Cardiac fibroblast (primary cell): ENCODE measurements at regions not wholly inside any gene's neighbourhood (a gene's known extent, or its start where the extent isn't known, plus 50 kb on each side); places are given as distances from the start of the nearest gene placed in this dataset.
A peak's percentile ranks its signal among the peaks of the same experiment; 100 is the strongest.

ENCODE experiments used
- DNase-seq, 2 donors: peaks; one replicate each; pipeline versions ENCODE4 v3.0.0 to v3.0.0-alpha.2; 2010; ENCODE audit warnings: low read depth in 2 of 2
- H3K4me3 ChIP-seq, 2 donors: replicated peaks in 1 of 2; 1 replicate in 1 of 2; 2 replicates in 1 of 2; pipeline ENCODE4 v1.5.1; 2011; ENCODE audit warnings: low read depth in 2 of 2, low read length in 2 of 2, mild to moderate bottlenecking in 2 of 2, moderate library complexity in 1 of 2
- CTCF ChIP-seq: IDR thresholded peaks from one replicate; pipeline ENCODE4 v1.5.1; 2011; ENCODE audit warnings: low read depth, mild to moderate bottlenecking, low read length, inconsistent platforms

DNA sequence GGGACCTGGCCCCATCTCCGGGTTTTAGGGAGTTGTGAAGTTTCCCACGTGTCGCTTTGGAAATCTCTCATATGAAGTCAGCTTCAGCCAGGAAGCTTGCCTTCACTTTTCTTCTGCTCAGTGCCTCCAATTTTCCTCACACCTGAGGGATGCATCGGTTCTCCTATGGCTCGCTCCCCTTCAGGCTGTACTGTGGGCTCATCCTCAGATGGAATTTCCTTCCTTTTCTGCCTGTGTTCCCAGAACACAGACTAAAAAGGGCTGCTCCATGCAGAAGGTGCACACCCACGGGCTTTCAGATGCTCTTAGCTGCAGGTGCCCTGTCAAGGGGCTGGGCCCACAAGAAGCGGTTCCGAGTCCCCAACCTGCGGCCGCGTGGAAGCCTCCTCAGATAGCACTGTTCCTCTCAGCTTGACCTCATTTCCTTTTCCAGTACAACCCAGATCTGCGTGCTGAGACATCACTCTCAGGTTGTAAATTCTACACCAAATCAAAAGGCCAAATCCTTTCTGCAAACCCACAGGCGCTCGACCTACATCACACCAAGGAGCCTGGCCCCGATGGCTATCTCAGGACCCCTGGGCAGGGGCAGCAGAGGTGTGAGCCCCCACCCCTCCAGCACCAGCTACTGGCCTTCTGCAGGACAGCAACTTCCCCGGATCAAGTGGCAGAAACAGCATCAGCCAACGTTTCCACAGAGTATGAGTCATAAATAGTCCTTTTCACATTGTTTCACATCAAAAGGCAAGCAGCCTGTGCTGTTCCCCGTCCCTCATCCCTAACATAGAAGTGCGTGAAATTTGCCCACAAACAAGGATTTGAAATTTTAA, 275.9 kb downstream of the ZNF536 start:
- H3K4me3 ChIP-seq = no peak overlapping the region
- TF ChIP-seq CTCF = no peak
- DNase-seq = peak in 1 of 2 donors; percentile 11

- no peak for DNase-seq
- no peak for TF ChIP-seq CTCF
- no peak overlapping the region for H3K4me3 ChIP-seq
These were observed 274.6 kb downstream of the ZNF536 start for GRCh38 chr19:30646806-30647205.

GRCh38 chr19:30645946-30646577, 273.9 kb downstream of the ZNF536 start:
- TF ChIP-seq CTCF = no peak
- no peak for DNase-seq
- H3K4me3 ChIP-seq = no peak overlapping the region

- no peak for TF ChIP-seq CTCF
- no peak for DNase-seq
- no peak overlapping the region for H3K4me3 ChIP-seq
These were observed 268.2 kb downstream of the ZNF536 start for GRCh38 chr19:30640252-30640965.

DNA sequence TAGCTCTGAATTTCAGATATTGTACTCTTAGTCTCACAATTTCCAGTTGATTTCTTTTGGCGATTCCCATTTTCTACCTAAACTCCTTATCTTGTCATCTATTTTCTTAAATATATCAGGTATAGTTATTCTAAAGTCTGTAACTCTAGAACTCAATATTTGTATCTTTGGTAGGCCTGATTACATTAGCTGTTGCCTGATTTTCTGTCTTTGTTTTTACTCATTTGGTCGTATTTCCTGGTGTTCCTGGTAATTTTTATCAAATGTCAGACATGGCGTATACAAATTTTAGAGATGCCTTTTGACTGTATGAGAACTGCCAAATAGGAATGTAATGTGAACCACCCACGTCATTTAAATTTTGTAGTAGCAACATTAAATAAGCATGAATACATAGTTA, 266.7 kb downstream of the ZNF536 start:
- TF ChIP-seq CTCF = no peak
- DNase-seq = no peak
- no peak overlapping the region for H3K4me3 ChIP-seq

- no peak overlapping the region for H3K4me3 ChIP-seq
- DNase-seq = no peak
- TF ChIP-seq CTCF = no peak
These were observed 265.7 kb downstream of the ZNF536 start for GRCh38 chr19:30637926-30638325.
